Keratinocyte (primary cell): ENCODE measurements at regions not wholly inside any gene's neighbourhood (a gene's known extent, or its start where the extent isn't known, plus 50 kb on each side); places are given as distances from the start of the nearest gene placed in this dataset.

Experiments
- CTCF ChIP-seq, 3 experiments: IDR thresholded peaks in 1 of 3; conservative IDR thresholded peaks in 1 of 3; optimal IDR thresholded peaks in 1 of 3; 2 replicates in 2 of 3; 3 replicates in 1 of 3; pipeline versions ENCODE3 to v1.5.1; 2011; ENCODE audit warnings: low read length in 3 of 3, mild to moderate bottlenecking in 3 of 3, moderate library complexity in 2 of 3, control low read depth in 1 of 3, inconsistent platforms in 1 of 3; ENCODE audit not compliant: insufficient read depth in 2 of 3; ENCODE audit errors: extremely low read depth in 1 of 3
- EZH2 ChIP-seq: IDR thresholded peaks from one replicate; pipeline ENCODE4 v1.6.1; 2012; ENCODE audit warnings: inconsistent platforms, mild to moderate bottlenecking, low read length, moderate library complexity

GRCh38 chr10:80784695-80785094 is 247.0 kb downstream of the SH2D4B start:
- TF ChIP-seq CTCF (optimal IDR thresholded peaks at IDR 0.05 in 1 of 3, IDR thresholded peaks at IDR 0.05 in 1 of 3, conservative IDR thresholded peaks at IDR 0.05 in 1 of 3; ENCODE audit: extremely low read depth in 1 of 3, insufficient read depth in 2 of 3, low read length in 3 of 3) (no peak), EZH2 (no peak)
